ENCODE measurements at regions not wholly inside any gene's neighbourhood (a gene's known extent, or its start where the extent isn't known, plus 50 kb on each side); places are given as distances from the start of the nearest gene placed in this dataset.

GRCh38 chr6:110033101-110033500, 55.0 kb downstream of the GPR6 start:
- Histone ChIP-seq H3K36me3 (no peaks in the 10 kb centered on the region), H3K9me3 (no peaks in the 10 kb centered on the region), H3K4me3 (ENCODE audit: low read depth, low read length) (no peak overlapping the region), H3K27me3 (no peaks in the 10 kb centered on the region), H3K4me1 (no peaks in the 10 kb centered on the region)
- no peak for TF ChIP-seq CTCF (IDR thresholded peaks at IDR 0.05; ENCODE audit: low read depth, low read length)
- DNase-seq: no peak

DNA sequence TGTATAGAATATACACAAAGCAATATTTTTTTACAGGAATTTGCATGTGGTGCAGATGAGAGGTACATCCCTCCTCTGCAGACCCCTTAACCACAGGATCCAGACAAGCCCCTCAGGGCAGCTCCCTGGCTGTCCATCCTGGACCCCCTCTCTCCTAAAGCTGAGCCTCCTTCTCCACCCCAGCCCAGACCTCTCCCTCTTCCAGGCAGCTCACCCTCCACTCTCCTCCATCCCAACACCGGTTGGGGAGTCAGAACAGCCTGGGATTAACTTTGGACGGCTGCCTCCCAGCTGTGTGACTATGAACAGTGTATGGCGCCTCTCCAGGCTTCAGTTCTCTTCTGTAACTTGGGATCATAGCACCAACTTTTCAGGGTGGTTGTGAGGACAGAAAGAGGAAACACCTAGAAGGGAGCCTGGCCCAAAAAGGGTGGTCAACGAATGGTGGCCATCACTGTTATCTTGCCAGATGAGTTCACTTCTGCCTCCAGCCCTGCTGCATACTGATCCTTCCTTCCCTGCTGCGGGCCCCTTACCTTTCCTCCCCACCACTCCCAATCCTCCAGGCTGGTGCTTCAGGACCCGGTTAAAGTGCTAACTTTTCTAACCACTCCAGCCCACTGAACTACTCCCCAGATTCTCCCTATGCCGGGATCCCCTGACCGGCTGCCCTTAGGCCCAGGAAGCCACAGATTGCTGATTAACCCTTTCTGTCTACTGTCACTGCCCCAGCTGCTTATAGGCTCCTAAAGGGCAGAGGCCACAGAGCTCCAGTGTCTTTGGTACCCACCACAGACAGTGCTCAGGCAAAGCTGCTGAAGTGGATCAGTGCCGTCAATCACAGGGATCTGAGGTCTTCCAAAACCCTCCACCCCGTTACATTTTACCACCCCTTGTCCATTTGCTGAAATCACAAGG, 55.9 kb downstream of the GPR6 start:
- H3K4me1 ChIP-seq: no peaks in the 10 kb centered on the region
- H3K9me3 ChIP-seq: no peaks in the 10 kb centered on the region
- H3K36me3 ChIP-seq: no peaks in the 10 kb centered on the region
- no peak overlapping the region for H3K4me3 ChIP-seq (ENCODE audit: low read depth, low read length)
- DNase-seq: no peak
- H3K27me3 ChIP-seq: no peaks in the 10 kb centered on the region
- no peak for TF ChIP-seq CTCF (IDR thresholded peaks at IDR 0.05; ENCODE audit: low read depth, low read length)

- H3K9me3 ChIP-seq: no peaks in the 10 kb centered on the region
- TF ChIP-seq CTCF (IDR thresholded peaks at IDR 0.05; ENCODE audit: low read depth, low read length): no peak
- H3K27me3 ChIP-seq: no peaks in the 10 kb centered on the region; the same call in 1 of the 2 replicates
- no peaks in the 10 kb centered on the region for H3K36me3 ChIP-seq
- no peak for DNase-seq
- H3K4me3 ChIP-seq (ENCODE audit: low read depth, low read length): no peak overlapping the region
- H3K4me1 ChIP-seq: no peaks in the 10 kb centered on the region; the same call in 1 of the 2 replicates
Measured at GRCh38 chr6:110034667-110035036, 56.5 kb downstream of the GPR6 start.

DNA sequence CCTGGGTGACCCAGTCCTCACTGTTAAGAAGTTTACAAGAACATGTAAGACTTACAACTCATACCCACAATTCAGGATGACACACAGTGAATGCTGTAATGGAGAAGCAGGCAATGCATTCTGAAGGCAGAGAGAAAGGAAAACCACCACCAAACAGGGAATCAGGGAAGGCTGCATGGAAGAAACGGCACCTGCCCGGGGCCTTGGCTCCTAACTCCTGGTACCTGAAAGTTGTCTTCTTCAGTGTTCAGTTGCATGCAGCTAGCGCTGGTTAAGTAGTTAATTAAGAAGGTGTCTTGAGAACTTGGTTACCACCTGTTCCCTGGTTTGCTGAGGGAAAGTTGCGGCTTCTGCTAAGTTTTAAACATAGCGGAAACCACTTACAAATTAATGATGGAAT, 57.2 kb downstream of the GPR6 start:
- Histone ChIP-seq H3K4me1 (no peaks in the 10 kb centered on the region; the same call in 1 of the 2 replicates), H3K36me3 (no peaks in the 10 kb centered on the region), H3K27me3 (no peaks in the 10 kb centered on the region; the same call in 1 of the 2 replicates), H3K9me3 (no peaks in the 10 kb centered on the region), H3K4me3 (ENCODE audit: low read depth, low read length) (no peak overlapping the region)
- TF ChIP-seq CTCF (IDR thresholded peaks at IDR 0.05; ENCODE audit: low read depth, low read length): no peak
- DNase-seq: no peak

GRCh38 chr6:110036408-110037302, 58.5 kb downstream of the GPR6 start:
- TF ChIP-seq CTCF (IDR thresholded peaks at IDR 0.05; ENCODE audit: low read depth, low read length): no peak

More at GRCh38 chr6:110036408-110037302, 58.5 kb downstream of the GPR6 start:
- no peak for DNase-seq
- Histone ChIP-seq H3K4me3 (ENCODE audit: low read depth, low read length) (no peak overlapping the region), H3K27me3 (no peaks in the 10 kb centered on the region; the same call in 1 of the 2 replicates), H3K9me3 (no peaks in the 10 kb centered on the region), H3K4me1 (no peaks in the 10 kb centered on the region; the same call in 1 of the 2 replicates), H3K36me3 (no peaks in the 10 kb centered on the region)

Measured in BE2C (cell line).